ENCODE measurements at regions not wholly inside any gene's neighbourhood (a gene's known extent, or its start where the extent isn't known, plus 50 kb on each side); places are given as distances from the start of the nearest gene placed in this dataset.

- DNase-seq = no peak
- ChIA-PET POLR2A (ENCODE audit: unreplicated experiment) (no interaction called here), CTCF (no interaction called here)
- no TSS peak for BruUV-seq (replicated peaks)
- H3K9me3 ChIP-seq (ENCODE audit: insufficient read depth, low read depth) = no peaks in the 10 kb centered on the region
- H3F3A ChIP-seq (ENCODE audit: insufficient read depth, low read depth) = no peaks in the 10 kb centered on the region
- H3K4me3 ChIP-seq = no peak overlapping the region
- H3K4me1 ChIP-seq (replicated peaks; ENCODE audit: insufficient read depth) = no peaks in the 10 kb centered on the region
- TF ChIP-seq CTCF (conservative IDR thresholded peaks at IDR 0.05) = no peak
- no peak for TF ChIP-seq EZH2 (IDR thresholded peaks at IDR 0.05; ENCODE audit: low read depth)
- H3K36me3 ChIP-seq (ENCODE audit: low read depth) = no peaks in the 10 kb centered on the region
- H3K9me2 ChIP-seq (ENCODE audit: insufficient read depth) = no peaks in the 10 kb centered on the region
- H3K4me2 ChIP-seq = no peak overlapping the region
- H3K79me2 ChIP-seq (ENCODE audit: low read depth) = no peaks in the 10 kb centered on the region
- H3K27me3 ChIP-seq (ENCODE audit: insufficient read depth, low read depth) = no peaks in the 10 kb centered on the region
- H2AFZ ChIP-seq = no peak overlapping the region
- intact Hi-C loops (cut with micrococcal nuclease; ENCODE audit: unreplicated experiment) = no loop called here
- H4K20me1 ChIP-seq (ENCODE audit: insufficient read depth) = no peaks in the 10 kb centered on the region
- H3K27ac ChIP-seq = no peak overlapping the region
Observed at GRCh38 chr3:19093084-19093483, 55.2 kb upstream of the KCNH8 start.

- Histone ChIP-seq H3K4me1 (replicated peaks; ENCODE audit: insufficient read depth) (no peaks in the 10 kb centered on the region), H3K4me2 (no peak overlapping the region), H3K27ac (no peak overlapping the region), H3K4me3 (no peak overlapping the region), H3K27me3 (ENCODE audit: insufficient read depth, low read depth) (no peaks in the 10 kb centered on the region), H3K79me2 (ENCODE audit: low read depth) (no peaks in the 10 kb centered on the region), H3F3A (ENCODE audit: insufficient read depth, low read depth) (no peaks in the 10 kb centered on the region), H4K20me1 (ENCODE audit: insufficient read depth) (no peaks in the 10 kb centered on the region), H3K9me3 (ENCODE audit: insufficient read depth, low read depth) (no peaks in the 10 kb centered on the region), H2AFZ (no peak overlapping the region), H3K9me2 (ENCODE audit: insufficient read depth) (no peaks in the 10 kb centered on the region; the same call in 1 of the 2 replicates), H3K36me3 (ENCODE audit: low read depth) (no peaks in the 10 kb centered on the region)
- POLR2A ChIA-PET (ENCODE audit: unreplicated experiment) = no interaction called here
- DNase-seq = no peak
- BruUV-seq (replicated peaks) = no TSS peak
- intact Hi-C loops (cut with micrococcal nuclease; ENCODE audit: unreplicated experiment) = no loop called here
- no peak for TF ChIP-seq EZH2 (IDR thresholded peaks at IDR 0.05; ENCODE audit: low read depth)
- TF ChIP-seq CTCF (conservative IDR thresholded peaks at IDR 0.05) = no peak
- CTCF ChIA-PET = no interaction called here
Observed at GRCh38 chr3:19077388-19077787, 70.9 kb upstream of the KCNH8 start.

- Histone ChIP-seq H4K20me1 (ENCODE audit: insufficient read depth) (no peaks in the 10 kb centered on the region), H3K36me3 (ENCODE audit: low read depth) (no peaks in the 10 kb centered on the region), H3K27me3 (ENCODE audit: insufficient read depth, low read depth) (no peaks in the 10 kb centered on the region), H3K4me2 (no peak overlapping the region), H3K9me3 (ENCODE audit: insufficient read depth, low read depth) (no peaks in the 10 kb centered on the region), H3F3A (ENCODE audit: insufficient read depth, low read depth) (no peaks in the 10 kb centered on the region), H3K4me3 (no peak overlapping the region), H3K4me1 (replicated peaks; ENCODE audit: insufficient read depth) (no peaks in the 10 kb centered on the region), H3K79me2 (ENCODE audit: low read depth) (no peaks in the 10 kb centered on the region), H3K27ac (no peak overlapping the region), H2AFZ (no peak overlapping the region), H3K9me2 (ENCODE audit: insufficient read depth) (no peaks in the 10 kb centered on the region)
- intact Hi-C loops (cut with micrococcal nuclease; ENCODE audit: unreplicated experiment) = no loop called here
- no peak for TF ChIP-seq CTCF (conservative IDR thresholded peaks at IDR 0.05)
- TF ChIP-seq EZH2 (IDR thresholded peaks at IDR 0.05; ENCODE audit: low read depth) = no peak
- POLR2A ChIA-PET (ENCODE audit: unreplicated experiment) = no interaction called here
- CTCF ChIA-PET = no interaction called here
- BruUV-seq (replicated peaks) = no TSS peak
- no peak for DNase-seq
Observed at GRCh38 chr3:19075037-19075436, 73.3 kb upstream of the KCNH8 start.
